ENCODE measurements at regions not wholly inside any gene's neighbourhood (a gene's known extent, or its start where the extent isn't known, plus 50 kb on each side); places are given as distances from the start of the nearest gene placed in this dataset.

- Histone ChIP-seq H3K36me3 (no peaks in the 10 kb centered on the region), H3K4me1 (ENCODE audit: low read depth) (peaks cover 7% of the 10 kb centered on the region), H3K27ac (no peak overlapping the region), H3K9me3 (ENCODE audit: low read depth) (no peaks in the 10 kb centered on the region), H3K27me3 (no peaks in the 10 kb centered on the region), H3K4me3 (no peak overlapping the region)
- no peak for TF ChIP-seq CTCF (IDR thresholded peaks at IDR 0.05; ENCODE audit: low read depth, low read length)
- DNase-seq (ENCODE audit: low read depth in 1 of 2, low spot score in 1 of 2), result no peak
These were observed 80.7 kb upstream of the CCDC167 start for GRCh38 chr6:37580176-37580955.

- no peak overlapping the region for H3K27ac ChIP-seq
- no peaks in the 10 kb centered on the region for H3K9me3 ChIP-seq (ENCODE audit: low read depth)
- no peak for TF ChIP-seq CTCF (IDR thresholded peaks at IDR 0.05; ENCODE audit: low read depth, low read length)
- DNase-seq (ENCODE audit: low read depth in 1 of 2, low spot score in 1 of 2), result no peak
- peaks cover 7% of the 10 kb centered on the region for H3K4me1 ChIP-seq (ENCODE audit: low read depth)
- H3K27me3 ChIP-seq, result no peaks in the 10 kb centered on the region
- H3K36me3 ChIP-seq, result no peaks in the 10 kb centered on the region
- no peak overlapping the region for H3K4me3 ChIP-seq
These were observed 79.9 kb upstream of the CCDC167 start for GRCh38 chr6:37579444-37580067.

- H3K4me3 ChIP-seq, result no peak overlapping the region
- no peaks in the 10 kb centered on the region for H3K9me3 ChIP-seq (ENCODE audit: low read depth)
- no peak for TF ChIP-seq CTCF (IDR thresholded peaks at IDR 0.05; ENCODE audit: low read depth, low read length)
- peaks cover 7% of the 10 kb centered on the region for H3K4me1 ChIP-seq (ENCODE audit: low read depth)
- no peaks in the 10 kb centered on the region for H3K36me3 ChIP-seq
- DNase-seq (ENCODE audit: low read depth in 1 of 2, low spot score in 1 of 2), result no peak
- no peaks in the 10 kb centered on the region for H3K27me3 ChIP-seq
- H3K27ac ChIP-seq, result no peak overlapping the region
These were observed 78.4 kb upstream of the CCDC167 start for GRCh38 chr6:37578104-37578503.

GRCh38 chr6:37576336-37576737 is 76.6 kb upstream of the CCDC167 start:
- DNase-seq (ENCODE audit: low read depth in 1 of 2, low spot score in 1 of 2), result no peak
- no peaks in the 10 kb centered on the region for H3K27me3 ChIP-seq
- H3K4me1 ChIP-seq (ENCODE audit: low read depth), result peaks cover 3% of the 10 kb centered on the region
- no peak for TF ChIP-seq CTCF (IDR thresholded peaks at IDR 0.05; ENCODE audit: low read depth, low read length)
- H3K27ac ChIP-seq, result no peak overlapping the region
- no peak overlapping the region for H3K4me3 ChIP-seq
- H3K9me3 ChIP-seq (ENCODE audit: low read depth), result no peaks in the 10 kb centered on the region
- no peaks in the 10 kb centered on the region for H3K36me3 ChIP-seq

- no peak for DNase-seq (ENCODE audit: low read depth in 1 of 2, low spot score in 1 of 2)
- peaks cover 9% of the 10 kb centered on the region for H3K4me1 ChIP-seq (ENCODE audit: low read depth)
- no peaks in the 10 kb centered on the region for H3K36me3 ChIP-seq
- H3K4me3 ChIP-seq, result no peak overlapping the region
- no peaks in the 10 kb centered on the region for H3K27me3 ChIP-seq
- TF ChIP-seq CTCF (IDR thresholded peaks at IDR 0.05; ENCODE audit: low read depth, low read length), result no peak
- no peaks in the 10 kb centered on the region for H3K9me3 ChIP-seq (ENCODE audit: low read depth)
- H3K27ac ChIP-seq, result no peak overlapping the region
These were observed 75.5 kb upstream of the CCDC167 start for GRCh38 chr6:37575221-37575620.

Measured in cardiac muscle cell (in vitro differentiated cells and primary cell).